Mucosa of descending colon (tissue), 3 donors: ENCODE measurements at regions not wholly inside any gene's neighbourhood (a gene's known extent, or its start where the extent isn't known, plus 50 kb on each side); places are given as distances from the start of the nearest gene placed in this dataset.
A peak's percentile ranks its signal among the peaks of the same experiment; 100 is the strongest.
"Not testable (repeated sequence)": the region's sequence is repeated elsewhere in the genome, so short reads cannot be mapped to it uniquely, and the experiment has no call there.

Experiments
- ATAC-seq: fragments of 200-7000 bp; cut with Tn5 transposase; one replicate; pipeline ENCODE4 v1.9.1; 2020; ENCODE audit warnings: mild to moderate bottlenecking, moderate library complexity
- DNase-seq, 3 donors: peaks; one replicate each; pipeline ENCODE4 v3.0.0-alpha.2; 2020
- H3K36me3 ChIP-seq: fragments of 200-600 bp; one replicate; pipeline ENCODE4 v1.8.0; 2021; ENCODE audit warnings: low read depth, mild to moderate bottlenecking
- H3K4me1 ChIP-seq: fragments of 200-600 bp; one replicate; pipeline ENCODE4 v1.8.0; 2021; ENCODE audit warnings: low read depth, mild to moderate bottlenecking
- H3K4me3 ChIP-seq: fragments of 200-600 bp; one replicate; pipeline ENCODE4 v1.8.0; 2021; ENCODE audit warnings: mild to moderate bottlenecking
- H3K9me3 ChIP-seq: fragments of 200-600 bp; one replicate; pipeline ENCODE4 v1.8.0; 2021; ENCODE audit warnings: mild to moderate bottlenecking
- CTCF ChIP-seq: fragments of 200-600 bp; IDR thresholded peaks from one replicate; pipeline ENCODE4 v1.8.0; 2022; ENCODE audit warnings: antibody characterized with exemption, mild to moderate bottlenecking
- intact Hi-C, 2 donors: fragments of 100-400 bp; cut with DNase I in 1 of 2; cut with micrococcal nuclease in 1 of 2; formaldehyde crosslinking; loops; one replicate each; pipeline versions ENCODE4 v1.11.0 to v1.11.1; 2022; cut with DNase I, micrococcal nuclease
- donor health status: DM: no; HTN: no; CAD: no; lungs with moderate emphysema.
- donor health status: DM: no; HTN: no; CAD: no.
- donor health status: DM: no; HTN: yes; CAD: no.

GRCh38 chr17:62147284-62147683 is 82.2 kb upstream of the MED13 start:
- no peak for DNase-seq
- Histone ChIP-seq H3K4me3 (no peak overlapping the region), H3K9me3 (no peaks in the 10 kb centered on the region), H3K36me3 (no peaks in the 10 kb centered on the region), H3K4me1 (peaks cover 8% of the 10 kb centered on the region)
- no peak for TF ChIP-seq CTCF
- no peak for ATAC-seq
- intact Hi-C loops = no loop called here

- DNase-seq (peak; percentile 65 to 78 (median 71)), ATAC-seq (peak; percentile 90)
- Histone ChIP-seq H3K4me3 (no peak overlapping the region), H3K4me1 (no peaks in the 10 kb centered on the region), H3K36me3 (no peaks in the 10 kb centered on the region), H3K9me3 (no peaks in the 10 kb centered on the region)
- no peak for TF ChIP-seq CTCF
- intact Hi-C loops = no loop called here
These were observed 75.8 kb upstream of the MED13 start for GRCh38 chr17:62140836-62141235.

- ATAC-seq (no peak), DNase-seq (no peak)
- Histone ChIP-seq H3K36me3 (no peaks in the 10 kb centered on the region), H3K4me1 (no peaks in the 10 kb centered on the region), H3K9me3 (no peaks in the 10 kb centered on the region), H3K4me3 (no peak overlapping the region)
- no peak for TF ChIP-seq CTCF
- intact Hi-C loops = no loop called here
These were observed 75.3 kb upstream of the MED13 start for GRCh38 chr17:62140376-62140775.

GRCh38 chr17:62139690-62140354 is 74.7 kb upstream of the MED13 start:
- H3K4me3 ChIP-seq, DNase-seq, H3K4me1 ChIP-seq, H3K36me3 ChIP-seq, intact Hi-C loops, H3K9me3 ChIP-seq, ATAC-seq: not testable (repeated sequence)

GRCh38 chr17:62139141-62139540 is 74.1 kb upstream of the MED13 start:
- ATAC-seq (no peak), DNase-seq (no peak)
- Histone ChIP-seq H3K9me3 (no peaks in the 10 kb centered on the region), H3K4me3 (no peak overlapping the region), H3K4me1 (no peaks in the 10 kb centered on the region), H3K36me3 (no peaks in the 10 kb centered on the region)
- TF ChIP-seq CTCF = no peak
- intact Hi-C loops = no loop called here

GRCh38 chr17:62138676-62139121 is 73.6 kb upstream of the MED13 start:
- peak; percentile 22 for ATAC-seq
- H3K4me3 ChIP-seq, H3K4me1 ChIP-seq, H3K9me3 ChIP-seq, intact Hi-C loops, H3K36me3 ChIP-seq, DNase-seq: not testable (repeated sequence)

- H3K4me3 ChIP-seq = not testable (repeated sequence)
These were observed 72.9 kb upstream of the MED13 start for GRCh38 chr17:62137734-62138624.

GRCh38 chr17:62137013-62137733 is 72.1 kb upstream of the MED13 start:
- H3K4me3 ChIP-seq, DNase-seq, ATAC-seq, H3K9me3 ChIP-seq, H3K36me3 ChIP-seq, intact Hi-C loops, H3K4me1 ChIP-seq: not testable (repeated sequence)

More at GRCh38 chr17:62137734-62138624, 72.9 kb upstream of the MED13 start:
- DNase-seq (peak in 2 of 3 donors; percentile 53 to 64), ATAC-seq (peak; percentile 53)
- intact Hi-C loops, H3K4me1 ChIP-seq, H3K9me3 ChIP-seq, H3K36me3 ChIP-seq: not testable (repeated sequence)
